SU-DHL-6 (cell line): ENCODE measurements at regions not wholly inside any gene's neighbourhood (a gene's known extent, or its start where the extent isn't known, plus 50 kb on each side); places are given as distances from the start of the nearest gene placed in this dataset.

Experiments used
- H2AFZ ChIP-seq: fragments of 200-600 bp; sonication (generic); 2 replicates; pipeline ENCODE4 v1.6.1; 2014; ENCODE audit warnings: low read depth, mild to moderate bottlenecking, moderate library complexity, mixed read lengths, antibody characterized with exemption, low read length; ENCODE audit not compliant: severe bottlenecking
- H3F3A ChIP-seq: fragments of 200-600 bp; shearing (Covaris generic); 2 replicates; pipeline ENCODE4 v1.6.0; 2016; ENCODE audit warnings: antibody characterized with exemption, mild to moderate bottlenecking; ENCODE audit not compliant: insufficient read depth
- H3K27ac ChIP-seq: fragments of 200-600 bp; sonication (generic); 2 replicates; pipeline ENCODE4 v1.5.1; 2016; ENCODE audit warnings: low read depth, mild to moderate bottlenecking, low read length, moderate library complexity, mixed read lengths
- H3K27me3 ChIP-seq: fragments of 200-600 bp; sonication (generic), shearing (Covaris generic); 2 replicates; pipeline ENCODE4 v1.6.0; 2014; ENCODE audit warnings: mild to moderate bottlenecking, low read length
- H3K36me3 ChIP-seq: fragments of 200-600 bp; sonication (generic); 2 replicates; pipeline ENCODE4 v1.6.1; 2014; ENCODE audit warnings: mild to moderate bottlenecking, low read length, mixed read lengths
- H3K4me2 ChIP-seq: fragments of 300-600, 200-600 bp; shearing (Covaris generic), sonication (generic); 2 replicates; pipeline ENCODE4 v1.6.0; 2014; ENCODE audit warnings: low read length, low read depth, mild to moderate bottlenecking; ENCODE audit not compliant: poor library complexity, severe bottlenecking
- H3K4me3 ChIP-seq: fragments of 200-600 bp; sonication (generic); 2 replicates; pipeline ENCODE4 v1.5.1; 2014; ENCODE audit warnings: antibody characterized with exemption, low read length, mild to moderate bottlenecking, mixed read lengths; ENCODE audit not compliant: insufficient read depth, poor library complexity, severe bottlenecking
- H3K79me2 ChIP-seq: fragments of 200-600 bp; sonication (generic); 2 replicates; pipeline ENCODE4 v1.6.1; 2014; ENCODE audit warnings: mild to moderate bottlenecking, low read length, moderate library complexity; ENCODE audit not compliant: insufficient read depth
- H3K9ac ChIP-seq: fragments of 200-600 bp; sonication (generic); 2 replicates; pipeline ENCODE4 v1.7.0; 2014; ENCODE audit warnings: mild to moderate bottlenecking, low read length
- H3K9me2 ChIP-seq: fragments of 200-600 bp; sonication (generic); replicated peaks from 2 replicates; pipeline ENCODE4 v1.6.1; 2014; ENCODE audit warnings: low read length; ENCODE audit not compliant: insufficient read depth
- H3K9me3 ChIP-seq: fragments of 200-600 bp; sonication (generic); 2 replicates; pipeline ENCODE4 v1.6.1; 2014; ENCODE audit warnings: low read length, mixed read lengths; ENCODE audit not compliant: insufficient read depth
- H4K20me1 ChIP-seq: fragments of 200-600 bp; sonication (generic); 2 replicates; pipeline ENCODE4 v1.6.1; 2014; ENCODE audit warnings: low read depth, mild to moderate bottlenecking, antibody characterized with exemption, low read length, moderate library complexity, mixed read lengths
- CTCF ChIP-seq: fragments of 200-600 bp; sonication (generic); IDR thresholded peaks from one replicate; pipeline ENCODE4 v1.5.1; 2017; ENCODE audit warnings: antibody characterized with exemption, mild to moderate bottlenecking, low read length, moderate library complexity; ENCODE audit not compliant: insufficient read depth, poor library complexity, severe bottlenecking
- EZH2phosphoT487 ChIP-seq: fragments of 200-600 bp; sonication (generic), shearing (Covaris generic); conservative IDR thresholded peaks from 2 replicates; pipeline ENCODE4 v1.6.1; 2018; ENCODE audit warnings: mild to moderate bottlenecking, antibody characterized with exemption, low read length, moderate library complexity, mixed read lengths

- Histone ChIP-seq H3F3A (no peaks in the 10 kb centered on the region), H3K27ac (no peak overlapping the region), H3K79me2 (no peaks in the 10 kb centered on the region), H3K27me3 (no peaks in the 10 kb centered on the region), H3K9me2 (no peaks in the 10 kb centered on the region), H3K4me3 (no peak overlapping the region), H3K9me3 (no peaks in the 10 kb centered on the region), H3K9ac (no peak overlapping the region), H3K36me3 (no peaks in the 10 kb centered on the region), H2AFZ (no peak overlapping the region), H3K4me2 (no peak overlapping the region), H4K20me1 (no peaks in the 10 kb centered on the region)
- no peak for TF ChIP-seq EZH2phosphoT487
- no peak for TF ChIP-seq CTCF
These were observed 222.5 kb downstream of the RAB28 start for GRCh38 chr4:13261486-13262257.

GRCh38 chr4:13260513-13260912 is 223.6 kb downstream of the RAB28 start:
- Histone ChIP-seq H3K4me3 (no peak overlapping the region), H3K36me3 (no peaks in the 10 kb centered on the region)

GRCh38 chr4:13250263-13250662 is 233.9 kb downstream of the RAB28 start:
- no peak overlapping the region for H2AFZ ChIP-seq
- TF ChIP-seq EZH2phosphoT487 (no peak), CTCF (no peak)
- H4K20me1 ChIP-seq, result no peaks in the 10 kb centered on the region
- no peaks in the 10 kb centered on the region for H3F3A ChIP-seq
- no peaks in the 10 kb centered on the region for H3K79me2 ChIP-seq
- H3K27ac ChIP-seq, result no peak overlapping the region
- H3K9me2 ChIP-seq, result no peaks in the 10 kb centered on the region
- no peak overlapping the region for H3K9ac ChIP-seq
- H3K27me3 ChIP-seq, result no peaks in the 10 kb centered on the region
- H3K36me3 ChIP-seq, result no peaks in the 10 kb centered on the region
- H3K9me3 ChIP-seq, result no peaks in the 10 kb centered on the region
- no peak overlapping the region for H3K4me2 ChIP-seq
- H3K4me3 ChIP-seq, result no peak overlapping the region

More at GRCh38 chr4:13260513-13260912, 223.6 kb downstream of the RAB28 start:
- no peak overlapping the region for H2AFZ ChIP-seq
- no peaks in the 10 kb centered on the region for H3K9me2 ChIP-seq
- no peak overlapping the region for H3K9ac ChIP-seq
- no peaks in the 10 kb centered on the region for H3K9me3 ChIP-seq
- H3K27ac ChIP-seq, result no peak overlapping the region
- H3K4me2 ChIP-seq, result no peak overlapping the region
- H3F3A ChIP-seq, result no peaks in the 10 kb centered on the region
- H3K27me3 ChIP-seq, result no peaks in the 10 kb centered on the region
- H4K20me1 ChIP-seq, result no peaks in the 10 kb centered on the region
- no peak for TF ChIP-seq EZH2phosphoT487
- no peak for TF ChIP-seq CTCF
- H3K79me2 ChIP-seq, result no peaks in the 10 kb centered on the region
